ENCODE measurements at regions not wholly inside any gene's neighbourhood (a gene's known extent, or its start where the extent isn't known, plus 50 kb on each side); places are given as distances from the start of the nearest gene placed in this dataset.

DNA sequence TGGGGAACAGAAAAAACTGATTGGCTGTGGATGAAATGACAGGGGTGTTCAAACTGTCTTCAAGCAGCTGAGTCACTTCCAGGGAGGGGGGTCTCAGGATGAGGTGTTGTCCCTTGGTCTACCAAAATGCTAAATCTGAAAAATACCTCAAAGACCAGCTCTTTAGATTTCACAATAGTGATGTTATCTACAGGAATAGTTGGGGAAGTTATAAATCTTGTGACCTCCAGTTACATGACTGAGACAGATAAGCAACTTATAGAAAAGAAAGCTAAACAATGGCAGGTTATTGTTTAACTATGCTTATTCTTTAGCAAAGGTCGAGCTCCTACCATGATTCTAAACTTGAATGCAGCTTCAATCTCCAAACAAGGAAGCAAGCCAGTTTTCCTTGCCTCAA lies 125.4 kb downstream of the SYT10 start:
- TF ChIP-seq EZH2 (IDR thresholded peaks at IDR 0.05; ENCODE audit: borderline replicate concordance, low read depth, low read length, severe bottlenecking) (no peak), CTCF (IDR thresholded peaks at IDR 0.05; ENCODE audit: borderline replicate concordance, extremely low read depth, low read length, poor library complexity, severe bottlenecking) (no peak)

All from DND-41 (cell line).